Left ventricle myocardium inferior (tissue), 1 donor: ENCODE measurements at regions not wholly inside any gene's neighbourhood (a gene's known extent, or its start where the extent isn't known, plus 50 kb on each side); places are given as distances from the start of the nearest gene placed in this dataset.

Source experiments
- DNase-seq: peaks from one replicate; pipeline ENCODE4 v3.0.0-alpha.2; 2020
- H3K27ac ChIP-seq: fragments of 200-600 bp; replicated peaks from 2 replicates; pipeline ENCODE4 v1.8.0; 2021
- H3K27me3 ChIP-seq: fragments of 200-600 bp; 2 replicates; pipeline ENCODE4 v1.8.0; 2021; ENCODE audit warnings: low read depth
- H3K36me3 ChIP-seq: fragments of 200-600 bp; 2 replicates; pipeline ENCODE4 v1.8.0; 2021
- H3K4me1 ChIP-seq: fragments of 200-600 bp; 2 replicates; pipeline ENCODE4 v1.8.0; 2021
- H3K4me3 ChIP-seq: fragments of 200-600 bp; 2 replicates; pipeline ENCODE4 v1.8.0; 2021; ENCODE audit warnings: mild to moderate bottlenecking, moderate library complexity
- H3K9me3 ChIP-seq: fragments of 200-600 bp; replicated peaks from 2 replicates; pipeline ENCODE4 v1.8.0; 2021
- intact Hi-C: fragments of 100-400 bp; cut with micrococcal nuclease; formaldehyde crosslinking; loops from one replicate; pipeline ENCODE4 v1.11.0; 2022
- TF ChIP-seq, protein P1 (sequence below): fragments of 200-600 bp; IDR thresholded peaks from 2 replicates; pipeline ENCODE4 v1.8.0; 2021; ENCODE audit warnings: antibody characterized with exemption, mild to moderate bottlenecking, borderline replicate concordance
- donor health status: DM: no; HTN: yes; CAD: no; lungs with severe emphysema.

DNA sequence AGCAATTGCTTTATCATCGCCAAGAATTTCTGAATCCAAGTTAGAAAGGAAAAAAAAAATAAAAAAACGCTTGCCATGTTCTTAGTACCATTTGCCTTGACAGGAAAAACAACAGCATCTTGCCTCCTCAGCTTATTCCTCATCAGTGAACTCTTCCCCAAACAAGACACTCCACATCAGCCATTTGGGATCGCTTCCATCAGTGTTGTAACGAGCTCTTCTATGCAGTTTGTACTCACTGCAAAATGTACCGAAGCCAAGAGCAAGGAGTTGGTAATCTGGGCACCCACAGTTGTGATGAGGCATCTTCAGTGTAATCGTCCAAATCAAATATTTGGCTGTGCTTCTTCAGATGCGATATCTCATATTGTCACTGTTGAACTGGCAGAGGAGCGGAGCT lies 503.7 kb downstream of the TMEM182 start:
- TF ChIP-seq, protein P1, sequence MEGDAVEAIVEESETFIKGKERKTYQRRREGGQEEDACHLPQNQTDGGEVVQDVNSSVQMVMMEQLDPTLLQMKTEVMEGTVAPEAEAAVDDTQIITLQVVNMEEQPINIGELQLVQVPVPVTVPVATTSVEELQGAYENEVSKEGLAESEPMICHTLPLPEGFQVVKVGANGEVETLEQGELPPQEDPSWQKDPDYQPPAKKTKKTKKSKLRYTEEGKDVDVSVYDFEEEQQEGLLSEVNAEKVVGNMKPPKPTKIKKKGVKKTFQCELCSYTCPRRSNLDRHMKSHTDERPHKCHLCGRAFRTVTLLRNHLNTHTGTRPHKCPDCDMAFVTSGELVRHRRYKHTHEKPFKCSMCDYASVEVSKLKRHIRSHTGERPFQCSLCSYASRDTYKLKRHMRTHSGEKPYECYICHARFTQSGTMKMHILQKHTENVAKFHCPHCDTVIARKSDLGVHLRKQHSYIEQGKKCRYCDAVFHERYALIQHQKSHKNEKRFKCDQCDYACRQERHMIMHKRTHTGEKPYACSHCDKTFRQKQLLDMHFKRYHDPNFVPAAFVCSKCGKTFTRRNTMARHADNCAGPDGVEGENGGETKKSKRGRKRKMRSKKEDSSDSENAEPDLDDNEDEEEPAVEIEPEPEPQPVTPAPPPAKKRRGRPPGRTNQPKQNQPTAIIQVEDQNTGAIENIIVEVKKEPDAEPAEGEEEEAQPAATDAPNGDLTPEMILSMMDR: no peak
- H3K4me1 ChIP-seq: no peaks in the 10 kb centered on the region
- H3K27me3 ChIP-seq: no peaks in the 10 kb centered on the region
- H3K4me3 ChIP-seq: no peak overlapping the region
- no peak overlapping the region for H3K27ac ChIP-seq
- H3K9me3 ChIP-seq: peaks cover 5% of the 10 kb centered on the region
- intact Hi-C loops: no loop called here
- H3K36me3 ChIP-seq: no peaks in the 10 kb centered on the region
- DNase-seq: no peak

DNA sequence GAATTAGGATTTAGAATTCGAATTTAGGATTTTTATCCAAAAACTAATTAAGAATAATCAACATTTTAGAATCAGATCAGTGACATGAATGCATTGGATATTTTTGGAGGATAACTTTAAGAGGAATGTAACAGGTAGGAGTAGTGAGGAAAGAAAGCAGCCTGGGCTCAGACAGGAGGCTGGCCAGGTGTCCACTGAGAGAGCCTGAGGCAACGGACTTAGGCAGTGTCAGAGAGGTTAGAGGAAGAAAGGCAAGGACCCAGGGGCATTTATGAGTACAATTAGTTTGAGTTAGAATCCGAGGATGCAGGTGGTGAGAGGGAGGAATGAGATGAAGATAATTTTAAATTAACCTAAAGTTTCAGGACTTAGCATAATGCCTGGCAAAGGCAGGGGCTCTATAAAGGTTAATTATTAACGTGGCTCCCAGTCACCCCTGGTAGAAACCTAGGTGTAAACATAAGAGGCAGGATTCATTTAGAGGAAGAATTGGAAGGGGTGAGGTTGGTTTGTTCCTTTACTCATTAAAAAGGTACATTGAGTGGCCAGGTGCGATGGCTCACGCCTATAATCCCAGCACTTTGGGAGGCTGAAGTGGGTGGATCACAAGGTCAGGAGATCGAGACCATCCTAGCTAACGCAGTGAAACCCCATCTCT lies 507.1 kb downstream of the TMEM182 start:
- TF ChIP-seq, protein P1: no peak
- no peak overlapping the region for H3K27ac ChIP-seq
- intact Hi-C loops: no loop called here
- no peak overlapping the region for H3K4me3 ChIP-seq
- H3K9me3 ChIP-seq: peaks cover 34% of the 10 kb centered on the region
- H3K27me3 ChIP-seq: no peaks in the 10 kb centered on the region
- H3K4me1 ChIP-seq: no peaks in the 10 kb centered on the region
- no peak for DNase-seq
- no peaks in the 10 kb centered on the region for H3K36me3 ChIP-seq

DNA sequence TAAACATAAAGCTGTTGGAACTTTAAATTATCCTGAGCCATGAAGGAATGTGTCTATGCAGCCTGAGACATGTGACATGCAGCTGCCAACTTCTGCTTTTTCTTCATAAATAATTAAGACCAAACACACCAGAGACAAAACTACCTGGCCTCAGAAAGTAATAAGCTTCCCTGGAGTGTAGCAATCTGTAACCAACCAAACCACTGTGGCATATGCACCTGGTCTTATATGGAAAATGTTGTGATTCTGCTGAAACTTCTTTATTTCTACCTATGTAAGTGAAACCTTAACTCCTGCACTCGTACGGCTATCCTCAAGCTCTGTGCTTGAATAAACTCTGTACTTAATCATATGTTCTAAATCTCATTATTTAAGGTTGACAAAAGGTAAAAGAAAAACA lies 515.0 kb downstream of the TMEM182 start:
- no peak overlapping the region for H3K4me3 ChIP-seq
- TF ChIP-seq, protein P1: no peak
- intact Hi-C loops: no loop called here
- no peaks in the 10 kb centered on the region for H3K36me3 ChIP-seq
- DNase-seq: no peak
- H3K4me1 ChIP-seq: no peaks in the 10 kb centered on the region
- peaks cover 28% of the 10 kb centered on the region for H3K9me3 ChIP-seq
- H3K27ac ChIP-seq: no peak overlapping the region
- no peaks in the 10 kb centered on the region for H3K27me3 ChIP-seq

GRCh38 chr2:103284750-103285149 lies 522.9 kb downstream of the TMEM182 start:
- H3K36me3 ChIP-seq: no peaks in the 10 kb centered on the region
- TF ChIP-seq, protein P1: no peak
- no peak for DNase-seq
- no peaks in the 10 kb centered on the region for H3K9me3 ChIP-seq
- no peak overlapping the region for H3K4me3 ChIP-seq
- H3K4me1 ChIP-seq: no peaks in the 10 kb centered on the region
- H3K27ac ChIP-seq: no peak overlapping the region
- intact Hi-C loops: no loop called here
- H3K27me3 ChIP-seq: no peaks in the 10 kb centered on the region

DNA sequence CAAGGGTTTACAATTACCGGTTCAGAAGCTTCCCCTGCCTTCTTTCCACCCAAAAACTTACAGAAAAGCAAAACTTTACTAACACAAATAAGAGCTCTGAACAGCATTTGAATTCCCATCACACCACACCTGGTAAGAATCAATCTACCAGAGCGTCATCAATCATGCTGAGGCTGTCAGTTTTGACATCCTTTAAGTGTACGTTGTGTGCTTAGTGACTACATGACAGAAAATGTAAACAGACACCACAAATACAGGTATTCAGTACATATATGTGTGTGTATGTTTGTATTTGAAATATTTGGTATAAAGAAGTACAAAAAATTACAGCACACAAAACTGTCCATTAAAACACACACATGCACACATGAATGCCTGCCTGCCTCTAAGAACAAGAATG lies 523.5 kb downstream of the TMEM182 start:
- DNase-seq: no peak

More for the DNA sequence above, 523.5 kb downstream of the TMEM182 start:
- TF ChIP-seq, protein P1: no peak
- Histone ChIP-seq H3K36me3 (no peaks in the 10 kb centered on the region), H3K4me3 (no peak overlapping the region), H3K27me3 (no peaks in the 10 kb centered on the region), H3K27ac (no peak overlapping the region), H3K9me3 (no peaks in the 10 kb centered on the region), H3K4me1 (no peaks in the 10 kb centered on the region)
- intact Hi-C loops: no loop called here
